Fibroblast of villous mesenchyme (primary cell): ENCODE measurements at regions not wholly inside any gene's neighbourhood (a gene's known extent, or its start where the extent isn't known, plus 50 kb on each side); places are given as distances from the start of the nearest gene placed in this dataset.

Source experiments
- DNase-seq: peaks from one replicate; pipeline ENCODE4 v3.0.0-alpha.2; 2010; ENCODE audit warnings: low read depth
- H3K4me3 ChIP-seq: 2 replicates; pipeline ENCODE4 v1.5.1; 2011; ENCODE audit warnings: low read depth, mild to moderate bottlenecking, low read length
- TF ChIP-seq, protein P1 (sequence below): IDR thresholded peaks from 2 replicates; pipeline ENCODE4 v1.5.1; 2012; ENCODE audit warnings: low read depth, mild to moderate bottlenecking, low read length; ENCODE audit not compliant: insufficient read depth

DNA sequence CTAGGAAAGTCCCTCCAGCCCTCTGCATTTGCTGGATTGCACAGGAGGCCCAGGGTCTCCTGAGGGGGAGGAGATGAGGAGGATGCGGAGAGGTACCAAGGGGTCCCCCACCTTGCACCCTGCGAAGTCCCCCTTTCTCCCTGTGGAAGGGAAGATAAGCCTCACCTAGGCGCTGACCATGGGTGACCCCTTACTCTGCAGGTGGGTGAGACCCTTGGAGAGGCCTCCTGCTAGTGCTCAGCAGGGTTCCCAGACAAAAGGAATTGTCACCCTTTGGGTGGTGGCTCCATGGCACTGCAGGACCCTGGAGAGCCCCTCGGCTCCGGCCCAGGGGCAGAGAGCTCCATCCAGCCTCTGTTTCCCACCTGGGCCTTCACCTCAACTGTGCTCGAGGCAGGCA is 107.0 kb upstream of the RET start:
- H3K4me3 ChIP-seq, result no peak overlapping the region
- no peak for DNase-seq
- TF ChIP-seq, protein P1, sequence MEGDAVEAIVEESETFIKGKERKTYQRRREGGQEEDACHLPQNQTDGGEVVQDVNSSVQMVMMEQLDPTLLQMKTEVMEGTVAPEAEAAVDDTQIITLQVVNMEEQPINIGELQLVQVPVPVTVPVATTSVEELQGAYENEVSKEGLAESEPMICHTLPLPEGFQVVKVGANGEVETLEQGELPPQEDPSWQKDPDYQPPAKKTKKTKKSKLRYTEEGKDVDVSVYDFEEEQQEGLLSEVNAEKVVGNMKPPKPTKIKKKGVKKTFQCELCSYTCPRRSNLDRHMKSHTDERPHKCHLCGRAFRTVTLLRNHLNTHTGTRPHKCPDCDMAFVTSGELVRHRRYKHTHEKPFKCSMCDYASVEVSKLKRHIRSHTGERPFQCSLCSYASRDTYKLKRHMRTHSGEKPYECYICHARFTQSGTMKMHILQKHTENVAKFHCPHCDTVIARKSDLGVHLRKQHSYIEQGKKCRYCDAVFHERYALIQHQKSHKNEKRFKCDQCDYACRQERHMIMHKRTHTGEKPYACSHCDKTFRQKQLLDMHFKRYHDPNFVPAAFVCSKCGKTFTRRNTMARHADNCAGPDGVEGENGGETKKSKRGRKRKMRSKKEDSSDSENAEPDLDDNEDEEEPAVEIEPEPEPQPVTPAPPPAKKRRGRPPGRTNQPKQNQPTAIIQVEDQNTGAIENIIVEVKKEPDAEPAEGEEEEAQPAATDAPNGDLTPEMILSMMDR, result no peak

- TF ChIP-seq, protein P1, result no peak
Measured at GRCh38 chr10:42970451-42971250, 106.2 kb upstream of the RET start.

DNA sequence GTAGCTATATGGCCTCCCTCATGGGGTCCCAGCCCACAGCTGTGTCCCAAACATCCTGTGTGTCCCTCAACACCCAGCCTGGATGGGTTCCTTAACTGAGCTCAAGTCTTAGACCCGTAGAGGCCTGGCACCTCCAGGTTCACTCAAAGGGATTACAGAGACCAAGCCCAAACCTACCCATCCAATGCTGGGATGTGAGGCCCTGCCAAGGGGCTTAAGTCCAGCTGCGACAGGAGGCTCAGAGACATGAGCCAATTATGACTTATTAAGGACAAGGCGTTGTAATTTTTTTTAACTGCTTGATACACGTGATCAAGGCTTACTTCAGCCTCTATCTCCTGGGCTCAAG is 105.6 kb upstream of the RET start:
- TF ChIP-seq, protein P1, result no peak
- DNase-seq, result no peak
- no peak overlapping the region for H3K4me3 ChIP-seq

More at GRCh38 chr10:42970451-42971250, 106.2 kb upstream of the RET start:
- no peak for DNase-seq
- H3K4me3 ChIP-seq, result no peak overlapping the region

DNA sequence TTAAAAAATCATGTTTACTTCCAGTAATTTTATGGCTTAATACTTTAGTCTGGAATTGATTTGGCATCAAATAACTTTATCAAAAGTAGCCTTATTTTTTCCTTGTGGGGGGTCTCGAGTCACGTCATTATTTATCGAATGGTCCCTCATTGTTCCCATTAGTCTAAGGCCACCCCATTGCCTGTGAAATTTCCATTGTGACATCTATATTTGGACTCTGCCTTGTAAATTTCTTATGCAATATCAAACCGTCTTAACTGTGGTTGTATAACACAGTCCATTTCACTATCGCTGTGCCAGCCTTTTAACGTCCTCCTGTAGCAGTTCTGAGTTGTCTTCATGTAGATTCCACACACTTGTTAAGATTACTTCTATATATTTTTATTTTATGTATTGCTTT is 103.9 kb upstream of the RET start:
- no peak overlapping the region for H3K4me3 ChIP-seq
- TF ChIP-seq, protein P1, result no peak
- DNase-seq, result no peak

GRCh38 chr10:42973411-42973810 is 103.5 kb upstream of the RET start:
- DNase-seq, result no peak
- no peak overlapping the region for H3K4me3 ChIP-seq
- TF ChIP-seq, protein P1, result no peak

DNA sequence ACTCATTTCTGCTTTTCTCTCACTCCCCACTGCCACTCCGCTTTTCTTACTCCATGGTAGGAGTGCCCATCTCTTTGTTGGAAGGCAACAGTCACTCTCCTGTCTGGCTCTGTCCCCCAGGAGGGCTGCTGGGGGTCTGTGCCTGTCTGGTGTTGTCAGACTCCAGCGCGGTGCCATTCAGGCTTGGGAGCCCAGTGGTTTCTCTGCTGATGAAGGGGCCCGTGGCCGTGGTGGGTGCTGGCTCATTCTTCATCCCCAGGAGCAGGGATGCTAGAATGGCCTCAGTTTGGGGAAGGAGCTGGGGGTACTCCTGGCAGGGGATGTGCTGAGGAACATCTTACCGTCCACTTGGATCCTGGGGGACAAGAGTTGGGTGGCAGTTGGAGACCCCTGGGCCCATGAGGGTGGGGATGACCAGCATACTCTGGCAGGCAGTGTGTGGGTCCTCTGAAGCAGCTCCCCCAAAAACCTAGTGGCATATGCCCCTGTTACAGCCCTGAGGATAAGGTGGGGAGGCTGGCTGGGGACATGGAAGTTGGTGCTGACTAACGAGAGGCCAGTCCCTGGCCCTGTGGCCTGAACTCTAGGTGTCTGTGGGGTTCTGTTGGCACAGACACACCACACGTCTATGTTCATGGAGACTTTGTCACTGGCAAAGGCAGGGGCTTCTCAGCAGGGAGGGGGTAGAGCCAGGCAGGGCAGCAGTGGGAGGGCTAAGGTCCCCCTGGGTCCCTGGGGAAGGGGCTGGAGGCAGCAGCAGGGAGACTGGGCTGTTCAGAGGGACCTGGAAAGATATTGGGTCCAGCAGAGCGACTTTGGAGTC is 102.8 kb upstream of the RET start:
- TF ChIP-seq, protein P1, result no peak
- DNase-seq, result no peak
- H3K4me3 ChIP-seq, result no peak overlapping the region
